ENCODE measurements at regions not wholly inside any gene's neighbourhood (a gene's known extent, or its start where the extent isn't known, plus 50 kb on each side); places are given as distances from the start of the nearest gene placed in this dataset.

- H3K4me3 Mint-ChIP-seq (ENCODE audit: unreplicated experiment) = no peak overlapping the region
- TF ChIP-seq, protein P1, sequence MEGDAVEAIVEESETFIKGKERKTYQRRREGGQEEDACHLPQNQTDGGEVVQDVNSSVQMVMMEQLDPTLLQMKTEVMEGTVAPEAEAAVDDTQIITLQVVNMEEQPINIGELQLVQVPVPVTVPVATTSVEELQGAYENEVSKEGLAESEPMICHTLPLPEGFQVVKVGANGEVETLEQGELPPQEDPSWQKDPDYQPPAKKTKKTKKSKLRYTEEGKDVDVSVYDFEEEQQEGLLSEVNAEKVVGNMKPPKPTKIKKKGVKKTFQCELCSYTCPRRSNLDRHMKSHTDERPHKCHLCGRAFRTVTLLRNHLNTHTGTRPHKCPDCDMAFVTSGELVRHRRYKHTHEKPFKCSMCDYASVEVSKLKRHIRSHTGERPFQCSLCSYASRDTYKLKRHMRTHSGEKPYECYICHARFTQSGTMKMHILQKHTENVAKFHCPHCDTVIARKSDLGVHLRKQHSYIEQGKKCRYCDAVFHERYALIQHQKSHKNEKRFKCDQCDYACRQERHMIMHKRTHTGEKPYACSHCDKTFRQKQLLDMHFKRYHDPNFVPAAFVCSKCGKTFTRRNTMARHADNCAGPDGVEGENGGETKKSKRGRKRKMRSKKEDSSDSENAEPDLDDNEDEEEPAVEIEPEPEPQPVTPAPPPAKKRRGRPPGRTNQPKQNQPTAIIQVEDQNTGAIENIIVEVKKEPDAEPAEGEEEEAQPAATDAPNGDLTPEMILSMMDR (IDR thresholded peaks at IDR 0.05) = no peak
- peaks cover 6% of the 10 kb centered on the region for H3K9me3 Mint-ChIP-seq (ENCODE audit: unreplicated experiment)
- no peaks in the 10 kb centered on the region for H3K36me3 Mint-ChIP-seq (ENCODE audit: unreplicated experiment)
- H3K27me3 Mint-ChIP-seq (ENCODE audit: unreplicated experiment) = no peaks in the 10 kb centered on the region
- H3K27ac Mint-ChIP-seq (ENCODE audit: unreplicated experiment) = no peak overlapping the region
- DNase-seq (ENCODE audit: extremely low spot score, unreplicated experiment) = no peak
- H3K4me1 Mint-ChIP-seq (ENCODE audit: unreplicated experiment) = no peaks in the 10 kb centered on the region
Observed at GRCh38 chr9:1383899-1384455, 333.8 kb downstream of the DMRT2 start.

DNA sequence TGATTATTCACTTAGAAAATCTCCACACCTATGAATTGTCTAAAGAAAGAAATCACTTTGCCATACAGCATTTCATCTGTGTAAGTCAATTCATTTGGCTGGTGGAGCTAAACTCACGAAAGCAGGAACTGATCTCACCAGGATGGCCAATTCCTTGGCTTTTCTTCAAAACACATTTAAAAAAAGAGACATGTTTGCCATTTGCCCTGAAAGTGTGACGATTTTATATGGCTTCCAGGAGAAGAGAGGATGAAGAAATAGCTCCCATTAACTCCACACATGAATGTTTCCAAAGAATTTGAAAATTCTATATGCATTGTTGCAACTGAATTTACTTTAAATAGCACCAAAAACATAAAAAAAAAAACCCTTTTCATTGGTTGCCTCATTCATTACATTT, 334.7 kb downstream of the DMRT2 start:
- Mint-ChIP-seq H3K4me1 (ENCODE audit: unreplicated experiment) (no peaks in the 10 kb centered on the region), H3K27me3 (ENCODE audit: unreplicated experiment) (no peaks in the 10 kb centered on the region), H3K9me3 (ENCODE audit: unreplicated experiment) (peaks cover 6% of the 10 kb centered on the region), H3K27ac (ENCODE audit: unreplicated experiment) (no peak overlapping the region), H3K4me3 (ENCODE audit: unreplicated experiment) (no peak overlapping the region), H3K36me3 (ENCODE audit: unreplicated experiment) (no peaks in the 10 kb centered on the region)
- DNase-seq (ENCODE audit: extremely low spot score, unreplicated experiment) = no peak
- TF ChIP-seq, protein P1 (IDR thresholded peaks at IDR 0.05) = no peak

DNA sequence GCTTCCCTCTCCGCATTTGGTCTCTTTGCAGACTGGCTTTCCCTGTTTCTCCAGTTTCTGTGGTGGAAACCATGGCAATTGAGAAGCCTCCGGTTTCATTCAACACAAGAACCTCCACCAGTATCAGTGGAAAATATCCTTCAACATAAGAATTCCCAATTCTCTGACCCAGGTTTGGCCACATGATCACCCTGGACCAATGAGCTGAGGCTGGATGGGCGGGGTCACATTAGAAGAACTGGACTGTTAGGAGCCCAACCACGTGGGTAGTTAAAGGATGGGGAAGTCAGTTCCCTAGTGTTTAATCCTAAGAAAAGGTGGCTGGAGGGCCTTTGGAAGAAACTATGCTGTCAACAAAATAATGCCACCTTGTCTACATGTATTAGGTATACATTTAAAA, 336.3 kb downstream of the DMRT2 start:
- TF ChIP-seq, protein P1 (IDR thresholded peaks at IDR 0.05) = no peak
- Mint-ChIP-seq H3K27me3 (ENCODE audit: unreplicated experiment) (no peaks in the 10 kb centered on the region), H3K4me1 (ENCODE audit: unreplicated experiment) (no peaks in the 10 kb centered on the region), H3K27ac (ENCODE audit: unreplicated experiment) (no peak overlapping the region), H3K4me3 (ENCODE audit: unreplicated experiment) (no peak overlapping the region), H3K36me3 (ENCODE audit: unreplicated experiment) (no peaks in the 10 kb centered on the region), H3K9me3 (ENCODE audit: unreplicated experiment) (no peaks in the 10 kb centered on the region)
- DNase-seq (ENCODE audit: extremely low spot score, unreplicated experiment) = no peak

DNA sequence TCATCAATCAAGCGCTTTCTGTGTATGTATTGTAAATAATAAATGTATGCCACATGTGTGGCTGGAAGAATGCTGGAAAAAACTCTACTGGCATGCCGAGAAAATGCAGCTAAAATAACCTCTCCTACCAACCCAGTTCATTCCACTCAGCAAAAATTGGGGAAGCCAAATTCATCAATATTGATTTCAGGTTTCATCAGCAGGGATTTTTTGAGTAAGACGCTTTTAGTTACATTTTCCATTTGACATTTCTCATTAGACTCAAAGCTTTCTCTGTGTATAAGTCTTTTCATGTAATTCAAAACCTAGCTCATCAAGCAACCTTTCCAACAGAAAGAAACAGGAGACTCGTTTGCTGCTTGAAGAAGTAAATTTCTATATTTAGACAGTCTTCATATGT, 338.1 kb downstream of the DMRT2 start:
- no peaks in the 10 kb centered on the region for H3K4me1 Mint-ChIP-seq (ENCODE audit: unreplicated experiment)
- TF ChIP-seq, protein P1 (IDR thresholded peaks at IDR 0.05) = no peak
- H3K9me3 Mint-ChIP-seq (ENCODE audit: unreplicated experiment) = peaks cover 3% of the 10 kb centered on the region
- no peak overlapping the region for H3K4me3 Mint-ChIP-seq (ENCODE audit: unreplicated experiment)
- H3K36me3 Mint-ChIP-seq (ENCODE audit: unreplicated experiment) = no peaks in the 10 kb centered on the region
- no peaks in the 10 kb centered on the region for H3K27me3 Mint-ChIP-seq (ENCODE audit: unreplicated experiment)
- no peak overlapping the region for H3K27ac Mint-ChIP-seq (ENCODE audit: unreplicated experiment)
- DNase-seq (ENCODE audit: extremely low spot score, unreplicated experiment) = no peak

GRCh38 chr9:1400983-1401382, 350.8 kb downstream of the DMRT2 start:
- TF ChIP-seq, protein P1 (IDR thresholded peaks at IDR 0.05) = no peak
- Mint-ChIP-seq H3K4me1 (ENCODE audit: unreplicated experiment) (no peaks in the 10 kb centered on the region), H3K4me3 (ENCODE audit: unreplicated experiment) (no peak overlapping the region), H3K27ac (ENCODE audit: unreplicated experiment) (no peak overlapping the region), H3K36me3 (ENCODE audit: unreplicated experiment) (no peaks in the 10 kb centered on the region), H3K27me3 (ENCODE audit: unreplicated experiment) (no peaks in the 10 kb centered on the region), H3K9me3 (ENCODE audit: unreplicated experiment) (peaks cover 32% of the 10 kb centered on the region)
- no peak for DNase-seq (ENCODE audit: extremely low spot score, unreplicated experiment)

Measured in osteocyte (in vitro differentiated cells).